ENCODE measurements at regions not wholly inside any gene's neighbourhood (a gene's known extent, or its start where the extent isn't known, plus 50 kb on each side); places are given as distances from the start of the nearest gene placed in this dataset.

- H3K27ac ChIP-seq (ENCODE audit: low read depth, low read length, poor library complexity, severe bottlenecking) = no peak overlapping the region
- no peaks in the 10 kb centered on the region for H3K36me3 ChIP-seq (ENCODE audit: insufficient read depth, low read length)
- no peak overlapping the region for H2AFZ ChIP-seq (ENCODE audit: low read length)
- no peaks in the 10 kb centered on the region for H3K9me2 ChIP-seq (ENCODE audit: insufficient read depth, low read length)
- no TSS peak for BruUV-seq (replicated peaks)
- ChIA-PET CTCF (ENCODE audit: unreplicated experiment) (no interaction called here), POLR2A (interaction anchor here (1.4 kb wide), 1 partner anchor 17 kb away, joined by 3 read pairs; no protein-coding TSS in a partner anchor)
- H3K4me2 ChIP-seq (ENCODE audit: low read length) = no peak overlapping the region
- intact Hi-C loops (cut with micrococcal nuclease; ENCODE audit: unreplicated experiment) = loop anchor here (10.0 kb wide), 1 partner anchor 1108 kb away; no protein-coding TSS in a partner anchor
- H3K4me1 ChIP-seq (ENCODE audit: insufficient read depth, low read length, poor library complexity, severe bottlenecking) = no peaks in the 10 kb centered on the region
- H3K9me3 ChIP-seq (ENCODE audit: low read length) = no peaks in the 10 kb centered on the region
- DNase-seq (ENCODE audit: low spot score) = no peak
- no peaks in the 10 kb centered on the region for H4K20me1 ChIP-seq (ENCODE audit: insufficient read depth, low read length)
- H3K4me3 ChIP-seq (ENCODE audit: low read depth, low read length, poor library complexity, severe bottlenecking) = no peak overlapping the region
- H3K79me2 ChIP-seq (ENCODE audit: insufficient read depth, low read depth, low read length) = no peaks in the 10 kb centered on the region
- TF ChIP-seq, protein P1, sequence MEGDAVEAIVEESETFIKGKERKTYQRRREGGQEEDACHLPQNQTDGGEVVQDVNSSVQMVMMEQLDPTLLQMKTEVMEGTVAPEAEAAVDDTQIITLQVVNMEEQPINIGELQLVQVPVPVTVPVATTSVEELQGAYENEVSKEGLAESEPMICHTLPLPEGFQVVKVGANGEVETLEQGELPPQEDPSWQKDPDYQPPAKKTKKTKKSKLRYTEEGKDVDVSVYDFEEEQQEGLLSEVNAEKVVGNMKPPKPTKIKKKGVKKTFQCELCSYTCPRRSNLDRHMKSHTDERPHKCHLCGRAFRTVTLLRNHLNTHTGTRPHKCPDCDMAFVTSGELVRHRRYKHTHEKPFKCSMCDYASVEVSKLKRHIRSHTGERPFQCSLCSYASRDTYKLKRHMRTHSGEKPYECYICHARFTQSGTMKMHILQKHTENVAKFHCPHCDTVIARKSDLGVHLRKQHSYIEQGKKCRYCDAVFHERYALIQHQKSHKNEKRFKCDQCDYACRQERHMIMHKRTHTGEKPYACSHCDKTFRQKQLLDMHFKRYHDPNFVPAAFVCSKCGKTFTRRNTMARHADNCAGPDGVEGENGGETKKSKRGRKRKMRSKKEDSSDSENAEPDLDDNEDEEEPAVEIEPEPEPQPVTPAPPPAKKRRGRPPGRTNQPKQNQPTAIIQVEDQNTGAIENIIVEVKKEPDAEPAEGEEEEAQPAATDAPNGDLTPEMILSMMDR (conservative IDR thresholded peaks at IDR 0.05; ENCODE audit: low read length) = no peak
- no peak for TF ChIP-seq EZH2phosphoT487 (IDR thresholded peaks at IDR 0.05; ENCODE audit: borderline replicate concordance, low read depth, low read length)
Measured at GRCh38 chr4:114383067-114383466, 215.5 kb upstream of the UGT8 start.

DNA sequence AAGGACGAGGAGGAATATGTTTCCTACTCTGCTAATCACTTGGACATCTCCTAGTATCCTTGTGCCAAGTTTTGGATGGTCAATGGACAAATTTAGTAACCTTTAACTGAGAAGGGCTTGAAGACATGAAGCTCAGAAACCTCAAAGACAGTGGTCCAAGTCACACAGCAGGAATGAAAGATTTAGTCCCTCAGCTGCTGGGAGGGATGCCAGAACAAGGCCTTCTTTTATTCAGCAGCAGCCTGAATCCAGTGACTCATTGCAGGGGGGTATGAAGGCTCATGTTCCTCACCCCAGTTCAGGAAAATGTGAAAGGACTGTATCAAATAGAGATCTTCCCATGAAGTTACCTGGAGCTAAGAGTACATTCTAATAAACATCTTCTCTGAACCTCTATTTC is 214.9 kb upstream of the UGT8 start:
- ChIA-PET CTCF (ENCODE audit: unreplicated experiment) (no interaction called here), POLR2A (interaction anchor here (0.5 kb wide), 1 partner anchor 83 kb away, joined by 3 read pairs; no protein-coding TSS in a partner anchor)
- Histone ChIP-seq H3K4me2 (ENCODE audit: low read length) (no peak overlapping the region), H3K36me3 (ENCODE audit: insufficient read depth, low read length) (no peaks in the 10 kb centered on the region), H2AFZ (ENCODE audit: low read length) (no peak overlapping the region), H3K9me3 (ENCODE audit: low read length) (no peaks in the 10 kb centered on the region), H4K20me1 (ENCODE audit: insufficient read depth, low read length) (no peaks in the 10 kb centered on the region), H3K27ac (ENCODE audit: low read depth, low read length, poor library complexity, severe bottlenecking) (no peak overlapping the region), H3K9me2 (ENCODE audit: insufficient read depth, low read length) (no peaks in the 10 kb centered on the region), H3K4me1 (ENCODE audit: insufficient read depth, low read length, poor library complexity, severe bottlenecking) (no peaks in the 10 kb centered on the region), H3K4me3 (ENCODE audit: low read depth, low read length, poor library complexity, severe bottlenecking) (no peak overlapping the region), H3K79me2 (ENCODE audit: insufficient read depth, low read depth, low read length) (no peaks in the 10 kb centered on the region)
- BruUV-seq (replicated peaks) = no TSS peak
- intact Hi-C loops (cut with micrococcal nuclease; ENCODE audit: unreplicated experiment) = loop anchor here (2.0 to 10.0 kb wide), 2 partner anchors 989 to 1109 kb away; no protein-coding TSS in a partner anchor
- DNase-seq (ENCODE audit: low spot score) = no peak
- TF ChIP-seq, protein P1 (conservative IDR thresholded peaks at IDR 0.05; ENCODE audit: low read length) = no peak
- no peak for TF ChIP-seq EZH2phosphoT487 (IDR thresholded peaks at IDR 0.05; ENCODE audit: borderline replicate concordance, low read depth, low read length)

DNA sequence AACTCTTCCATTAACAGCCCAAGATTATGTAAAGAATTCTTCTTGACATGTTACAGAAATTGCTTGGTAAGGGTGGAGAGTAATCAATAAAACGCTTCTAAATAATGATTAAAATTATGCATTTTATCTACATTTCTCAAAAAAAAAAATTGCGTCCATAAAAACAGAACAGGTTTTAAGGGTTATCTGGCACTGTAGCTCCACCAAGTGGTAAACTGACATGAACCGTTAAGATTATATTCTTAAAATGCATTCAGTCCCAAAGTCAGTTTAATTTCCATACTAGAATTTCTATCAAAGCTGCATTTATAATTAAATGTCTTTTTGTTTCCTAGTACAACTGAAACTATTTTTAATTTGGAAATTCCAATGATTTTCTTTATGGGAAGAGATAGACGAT is 214.0 kb upstream of the UGT8 start:
- TF ChIP-seq, protein P1 (conservative IDR thresholded peaks at IDR 0.05; ENCODE audit: low read length) = peak; percentile 83
- TF ChIP-seq EZH2phosphoT487 (IDR thresholded peaks at IDR 0.05; ENCODE audit: borderline replicate concordance, low read depth, low read length) = no peak

More for the DNA sequence above, 214.0 kb upstream of the UGT8 start:
- intact Hi-C loops (cut with micrococcal nuclease; ENCODE audit: unreplicated experiment) = loop anchor here (2.0 to 10.0 kb wide), 3 partner anchors 423 to 1110 kb away; no protein-coding TSS in a partner anchor
- no peaks in the 10 kb centered on the region for H3K36me3 ChIP-seq (ENCODE audit: insufficient read depth, low read length)
- no peaks in the 10 kb centered on the region for H3K79me2 ChIP-seq (ENCODE audit: insufficient read depth, low read depth, low read length)
- no peak overlapping the region for H2AFZ ChIP-seq (ENCODE audit: low read length)
- H4K20me1 ChIP-seq (ENCODE audit: insufficient read depth, low read length) = no peaks in the 10 kb centered on the region
- BruUV-seq (replicated peaks) = no TSS peak
- no peak overlapping the region for H3K27ac ChIP-seq (ENCODE audit: low read depth, low read length, poor library complexity, severe bottlenecking)
- no peaks in the 10 kb centered on the region for H3K9me3 ChIP-seq (ENCODE audit: low read length)
- H3K9me2 ChIP-seq (ENCODE audit: insufficient read depth, low read length) = no peaks in the 10 kb centered on the region
- DNase-seq (ENCODE audit: low spot score) = peak; percentile 36
- ChIA-PET CTCF (ENCODE audit: unreplicated experiment) (no interaction called here), POLR2A (interaction anchor here (0.6 to 0.7 kb wide), 3 partner anchors 97 to 339 kb away, joined by 3 to 5 read pairs (median 3); no protein-coding TSS in a partner anchor)
- no peaks in the 10 kb centered on the region for H3K4me1 ChIP-seq (ENCODE audit: insufficient read depth, low read length, poor library complexity, severe bottlenecking)
- no peak overlapping the region for H3K4me3 ChIP-seq (ENCODE audit: low read depth, low read length, poor library complexity, severe bottlenecking)
- no peak overlapping the region for H3K4me2 ChIP-seq (ENCODE audit: low read length)

Measured in OCI-LY7 (cell line).